Upper lobe of right lung (tissue), 1 donor: ENCODE measurements at regions not wholly inside any gene's neighbourhood (a gene's known extent, or its start where the extent isn't known, plus 50 kb on each side); places are given as distances from the start of the nearest gene placed in this dataset.

Experiments used
- ATAC-seq: fragments of 200-7000 bp; cut with Tn5 transposase; one replicate; pipeline ENCODE4 v1.9.1; 2020; ENCODE audit warnings: mild to moderate bottlenecking, moderate library complexity
- DNase-seq: peaks from one replicate; pipeline ENCODE4 v3.0.0-alpha.2; 2020
- H3K27ac ChIP-seq: fragments of 200-600 bp; one replicate; pipeline ENCODE4 v1.8.0; 2022
- H3K27me3 ChIP-seq: fragments of 200-600 bp; one replicate; pipeline ENCODE4 v1.8.0; 2022; ENCODE audit warnings: mild to moderate bottlenecking
- H3K36me3 ChIP-seq: fragments of 200-600 bp; one replicate; pipeline ENCODE4 v1.8.0; 2022
- H3K4me1 ChIP-seq: fragments of 200-600 bp; one replicate; pipeline ENCODE4 v1.8.0; 2022
- H3K4me3 ChIP-seq: fragments of 200-600 bp; one replicate; pipeline ENCODE4 v1.8.0; 2022; ENCODE audit warnings: mild to moderate bottlenecking
- H3K9me3 ChIP-seq: fragments of 200-600 bp; one replicate; pipeline ENCODE4 v1.8.0; 2022
- CTCF ChIP-seq: fragments of 200-600 bp; IDR thresholded peaks from one replicate; pipeline ENCODE4 v1.8.0; 2022; ENCODE audit warnings: antibody characterized with exemption
- intact Hi-C: fragments of 100-400 bp; cut with DNase I; formaldehyde crosslinking; loops from one replicate; pipeline ENCODE4 v1.11.0; 2022
- donor health status: DM: no; HTN: yes; CAD: no; lungs with severe emphysema.

GRCh38 chrX:13478740-13479451 is 90.5 kb upstream of the EGFL6 start:
- no peak for TF ChIP-seq CTCF
- H3K9me3 ChIP-seq = no peaks in the 10 kb centered on the region
- intact Hi-C loops = no loop called here
- ATAC-seq = no peak
- no peak for DNase-seq
- H3K4me1 ChIP-seq = no peaks in the 10 kb centered on the region
- H3K4me3 ChIP-seq = no peak overlapping the region
- no peaks in the 10 kb centered on the region for H3K36me3 ChIP-seq
- H3K27ac ChIP-seq = no peak overlapping the region
- no peaks in the 10 kb centered on the region for H3K27me3 ChIP-seq

- no peak overlapping the region for H3K27ac ChIP-seq
- intact Hi-C loops = no loop called here
- H3K27me3 ChIP-seq = no peaks in the 10 kb centered on the region
- H3K9me3 ChIP-seq = no peaks in the 10 kb centered on the region
- TF ChIP-seq CTCF = no peak
- ATAC-seq = no peak
- no peak overlapping the region for H3K4me3 ChIP-seq
- no peak for DNase-seq
- no peaks in the 10 kb centered on the region for H3K4me1 ChIP-seq
- H3K36me3 ChIP-seq = no peaks in the 10 kb centered on the region
Measured at GRCh38 chrX:13476384-13476783, 93.0 kb upstream of the EGFL6 start.

- no peaks in the 10 kb centered on the region for H3K36me3 ChIP-seq
- intact Hi-C loops = no loop called here
- ATAC-seq (no peak), DNase-seq (no peak)
- H3K4me1 ChIP-seq = no peaks in the 10 kb centered on the region
- no peak for TF ChIP-seq CTCF
- H3K27me3 ChIP-seq = no peaks in the 10 kb centered on the region
- H3K4me3 ChIP-seq = no peak overlapping the region
- H3K9me3 ChIP-seq = no peaks in the 10 kb centered on the region
- H3K27ac ChIP-seq = peak overlapping the region; percentile 70
Measured at GRCh38 chrX:13474164-13474516, 95.3 kb upstream of the EGFL6 start.

- no peak for DNase-seq
- H3K27ac ChIP-seq = peak overlapping the region; percentile 70
Measured at GRCh38 chrX:13473442-13474163, 95.8 kb upstream of the EGFL6 start.

GRCh38 chrX:13472975-13473374 is 96.4 kb upstream of the EGFL6 start:
- Histone ChIP-seq H3K9me3 (no peaks in the 10 kb centered on the region), H3K27ac (peak overlapping the region; percentile 70), H3K36me3 (no peaks in the 10 kb centered on the region), H3K4me1 (no peaks in the 10 kb centered on the region), H3K27me3 (no peaks in the 10 kb centered on the region), H3K4me3 (no peak overlapping the region)
- intact Hi-C loops = no loop called here
- no peak for TF ChIP-seq CTCF
- DNase-seq (no peak), ATAC-seq (no peak)

More at GRCh38 chrX:13473442-13474163, 95.8 kb upstream of the EGFL6 start:
- no peaks in the 10 kb centered on the region for H3K9me3 ChIP-seq
- TF ChIP-seq CTCF = no peak
- H3K4me1 ChIP-seq = no peaks in the 10 kb centered on the region
- peak; percentile 86 for ATAC-seq
- no peaks in the 10 kb centered on the region for H3K27me3 ChIP-seq
- intact Hi-C loops = no loop called here
- H3K4me3 ChIP-seq = no peak overlapping the region
- no peaks in the 10 kb centered on the region for H3K36me3 ChIP-seq
